ENCODE measurements at regions not wholly inside any gene's neighbourhood (a gene's known extent, or its start where the extent isn't known, plus 50 kb on each side); places are given as distances from the start of the nearest gene placed in this dataset.
"Not testable (repeated sequence)": the region's sequence is repeated elsewhere in the genome, so short reads cannot be mapped to it uniquely, and the experiment has no call there.

DNA sequence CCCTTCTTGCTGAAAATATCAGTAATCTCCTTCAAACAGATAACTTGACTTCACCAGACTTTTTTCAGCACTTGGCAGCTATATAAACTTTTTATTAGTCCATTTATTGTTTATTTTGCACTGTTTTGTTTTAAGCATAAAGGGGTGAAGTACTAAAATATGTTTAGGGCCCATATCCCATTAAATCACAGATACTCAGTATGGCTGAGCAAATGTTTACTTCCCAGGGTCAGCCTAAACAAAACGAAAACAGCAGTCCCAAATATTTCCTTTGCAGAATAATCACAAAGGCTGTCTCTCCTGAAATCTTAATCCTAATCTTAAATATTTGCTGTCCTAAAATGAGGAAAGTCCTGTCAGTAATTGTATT is 649.6 kb downstream of the TNS3 start:
- no peak for DNase-seq

DNA sequence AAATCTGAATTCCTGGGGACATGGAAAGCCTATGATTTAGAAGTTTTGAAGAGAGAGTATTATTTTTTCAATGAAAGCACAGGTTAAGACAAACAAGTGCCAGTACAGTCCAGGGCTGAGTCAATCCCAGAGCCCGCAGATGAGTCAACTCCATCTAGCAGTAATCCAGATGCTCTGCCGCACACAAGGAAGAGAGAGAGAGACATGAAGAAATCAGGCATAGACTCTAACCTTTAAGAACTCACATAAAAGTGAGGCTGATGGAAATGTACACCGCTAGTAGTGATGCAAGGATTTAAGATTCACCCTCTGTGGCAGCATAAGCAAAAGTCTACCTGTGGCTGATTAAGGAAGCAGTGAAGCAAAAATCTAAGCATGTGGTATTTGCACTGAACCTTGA is 651.5 kb downstream of the TNS3 start:
- DNase-seq = no peak

DNA sequence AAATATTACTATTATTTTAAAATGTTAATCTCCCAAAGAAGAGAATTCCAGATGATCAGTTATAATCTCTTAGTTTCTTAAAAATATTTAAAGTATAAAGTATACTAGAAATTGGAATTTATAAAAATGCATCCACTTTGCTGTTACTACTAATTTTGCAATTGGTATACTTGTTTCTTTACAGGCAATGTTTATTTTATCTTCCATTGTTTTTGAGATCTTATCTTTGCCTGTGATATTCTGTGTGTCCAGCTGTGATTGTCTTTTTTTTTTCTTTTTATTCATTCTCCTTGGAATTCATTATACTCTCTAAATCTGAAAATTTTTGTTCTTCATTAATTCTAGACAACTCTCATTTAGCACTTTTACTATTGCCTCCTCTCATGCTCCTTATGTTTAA is 652.6 kb downstream of the TNS3 start:
- DNase-seq = no peak

DNA sequence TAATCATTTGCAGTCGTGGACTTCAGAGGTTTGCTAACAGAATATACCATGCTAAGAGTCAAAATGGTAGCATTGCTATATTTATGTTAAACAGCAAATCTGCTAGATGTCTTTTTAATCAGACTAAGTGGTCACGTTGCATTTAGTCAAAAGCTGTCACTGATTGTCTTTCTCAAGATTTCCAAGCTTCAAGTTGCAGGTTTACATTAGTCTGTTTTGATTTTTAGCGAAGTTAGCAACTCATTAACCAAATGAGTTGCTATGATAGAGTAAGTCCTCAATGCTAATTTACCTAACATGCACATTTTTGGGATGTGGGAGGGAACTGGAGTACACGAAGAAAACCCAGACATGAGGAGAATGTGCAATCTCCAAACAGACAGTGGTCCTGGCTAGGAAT is 653.2 kb downstream of the TNS3 start:
- DNase-seq = no peak

DNA sequence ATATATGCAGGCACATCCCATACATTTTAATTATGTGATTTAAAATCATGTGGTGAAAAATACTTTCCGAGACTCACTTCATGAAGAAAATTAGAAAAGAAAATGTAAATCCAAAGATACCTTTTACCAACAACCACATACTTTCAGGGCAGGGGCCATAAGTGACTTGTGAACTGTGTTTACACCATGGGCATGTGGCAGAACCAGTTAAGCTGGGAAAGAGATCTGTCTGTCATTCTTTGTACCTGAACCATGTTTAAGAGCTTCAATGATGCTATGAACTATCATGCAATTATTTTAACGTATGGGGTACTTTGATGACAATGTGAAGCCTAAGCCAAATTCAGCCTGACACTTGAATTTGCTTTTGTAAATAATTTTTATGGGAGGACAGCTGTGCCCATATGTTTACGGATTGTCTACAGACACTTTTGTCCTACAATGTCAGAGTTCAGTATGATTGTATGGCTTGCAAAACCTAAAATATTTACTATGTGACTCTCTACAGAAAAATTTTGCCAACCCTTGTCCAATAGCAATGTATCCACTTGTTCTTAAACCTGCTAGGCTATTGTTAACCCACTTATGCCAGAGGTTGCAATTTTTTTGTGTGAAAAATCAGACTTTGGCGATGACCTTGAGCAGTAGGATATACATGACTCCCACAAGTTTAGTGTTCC is 654.6 kb downstream of the TNS3 start:
- no peak for DNase-seq

DNA sequence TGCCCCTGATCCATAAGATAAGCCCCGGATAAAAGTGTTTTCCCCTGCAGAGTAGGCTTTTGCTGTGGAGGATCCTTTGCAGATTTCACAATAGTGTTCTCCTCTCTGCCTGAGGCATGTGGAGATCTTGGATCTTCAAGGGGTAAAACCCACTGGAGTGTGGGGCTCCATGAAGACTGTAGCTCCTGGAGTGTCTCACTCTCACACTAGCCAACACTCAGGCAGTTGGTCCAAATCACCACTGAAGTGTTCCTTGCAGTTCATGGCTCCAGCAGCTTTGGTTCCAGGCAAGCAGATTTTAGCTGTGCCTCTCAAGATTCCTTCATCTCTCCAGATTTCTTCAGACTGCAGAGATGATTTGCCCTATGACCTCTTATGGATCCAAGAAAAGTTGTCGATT is 665.3 kb downstream of the TNS3 start:
- no peak for DNase-seq

DNA sequence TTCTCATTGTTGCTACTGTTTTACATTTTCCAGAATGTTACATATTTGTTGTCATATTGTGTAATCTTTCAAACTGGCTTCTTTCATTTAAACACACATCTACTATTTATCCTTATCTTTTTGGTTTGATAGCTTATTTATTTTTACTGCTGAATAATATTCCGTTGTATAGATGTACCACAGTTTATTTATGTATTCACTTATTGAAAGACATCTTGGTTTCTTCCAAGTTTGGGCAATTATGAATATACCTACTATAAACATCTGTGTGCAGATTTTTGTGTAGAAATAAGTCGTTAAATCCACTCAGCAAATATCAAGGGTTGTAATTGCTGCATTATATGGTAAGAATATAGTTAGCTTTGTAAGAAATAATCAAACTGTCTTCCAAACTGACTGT is 669.2 kb downstream of the TNS3 start:
- no peak for DNase-seq

DNA sequence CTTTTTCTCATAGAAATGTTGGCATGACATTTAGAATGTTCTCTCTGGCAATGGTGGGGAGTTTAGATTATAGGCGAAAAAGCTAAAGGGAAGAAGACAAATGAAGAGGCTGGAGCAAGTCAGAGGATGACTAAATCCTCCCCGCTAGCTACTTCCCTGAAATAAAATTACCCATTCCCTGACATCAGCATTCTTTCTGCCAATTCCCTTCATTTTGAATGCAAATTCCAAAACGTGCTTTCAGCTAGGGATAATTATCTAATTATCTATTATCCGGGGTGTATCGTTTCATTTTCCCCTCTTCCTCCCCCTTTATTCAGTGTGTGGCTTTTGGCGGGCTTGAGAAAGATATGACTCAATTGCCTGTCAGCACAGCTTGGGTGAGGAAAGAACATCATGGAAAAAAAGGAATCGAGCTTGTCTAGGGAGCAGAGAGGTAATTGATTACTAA is 672.3 kb downstream of the TNS3 start:
- no peak for DNase-seq

DNA sequence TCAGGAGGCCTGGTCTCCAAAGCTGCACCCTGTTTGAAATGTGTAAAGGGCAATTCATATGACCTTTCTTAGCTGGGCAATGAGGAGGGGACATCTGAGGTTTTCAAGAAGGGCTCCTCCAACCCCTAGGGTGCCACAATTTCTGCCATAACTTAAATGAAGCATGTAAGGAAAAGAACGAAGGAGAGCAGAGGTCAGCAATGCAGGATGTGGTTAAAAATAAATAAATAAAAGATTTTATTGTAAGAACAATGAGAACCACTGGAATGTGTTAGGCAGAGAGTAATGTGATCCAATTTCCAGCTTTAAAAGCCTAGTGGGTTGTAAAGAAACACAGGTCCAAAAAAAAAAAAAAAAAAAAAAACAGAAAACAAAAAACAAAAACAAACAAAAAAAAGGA is 673.1 kb downstream of the TNS3 start:
- DNase-seq = no peak

DNA sequence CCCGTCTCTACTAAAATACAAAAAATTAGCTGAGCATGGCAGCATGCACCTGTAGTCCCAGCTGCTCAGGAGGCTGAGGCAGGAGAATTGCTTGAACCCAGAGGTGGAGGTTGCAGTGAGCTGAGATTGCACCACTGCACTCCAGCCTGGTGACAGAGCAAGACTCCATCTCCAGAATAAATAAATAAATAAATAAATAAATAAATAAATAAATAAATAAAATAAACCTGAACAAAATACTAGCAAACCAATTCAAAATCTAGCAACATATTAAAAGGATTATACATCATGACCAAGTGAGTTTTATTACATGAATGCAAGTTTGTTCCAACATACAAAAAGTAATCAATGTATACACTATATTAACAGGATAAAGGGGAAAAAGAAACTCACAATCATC is 677.4 kb downstream of the TNS3 start:
- DNase-seq = not testable (repeated sequence)

DNA sequence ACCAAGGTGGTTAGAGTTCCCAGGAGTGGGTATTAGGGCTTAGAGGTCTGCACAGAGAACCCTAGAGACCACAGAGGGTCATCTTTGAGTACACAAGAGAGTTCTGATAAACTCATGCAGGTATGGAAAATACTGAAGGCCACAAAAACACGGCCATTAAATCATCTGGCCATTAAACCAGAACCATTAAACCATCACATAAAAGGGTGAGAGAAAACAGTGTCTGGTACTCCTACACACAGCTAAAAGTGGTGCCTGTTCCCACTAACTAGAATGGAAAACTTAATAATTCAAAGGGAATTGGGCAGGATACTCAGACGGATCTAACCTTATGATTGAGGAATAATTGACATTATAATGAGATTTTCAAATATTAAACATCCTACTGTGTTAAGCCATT is 679.4 kb downstream of the TNS3 start:
- no peak for DNase-seq

DNA sequence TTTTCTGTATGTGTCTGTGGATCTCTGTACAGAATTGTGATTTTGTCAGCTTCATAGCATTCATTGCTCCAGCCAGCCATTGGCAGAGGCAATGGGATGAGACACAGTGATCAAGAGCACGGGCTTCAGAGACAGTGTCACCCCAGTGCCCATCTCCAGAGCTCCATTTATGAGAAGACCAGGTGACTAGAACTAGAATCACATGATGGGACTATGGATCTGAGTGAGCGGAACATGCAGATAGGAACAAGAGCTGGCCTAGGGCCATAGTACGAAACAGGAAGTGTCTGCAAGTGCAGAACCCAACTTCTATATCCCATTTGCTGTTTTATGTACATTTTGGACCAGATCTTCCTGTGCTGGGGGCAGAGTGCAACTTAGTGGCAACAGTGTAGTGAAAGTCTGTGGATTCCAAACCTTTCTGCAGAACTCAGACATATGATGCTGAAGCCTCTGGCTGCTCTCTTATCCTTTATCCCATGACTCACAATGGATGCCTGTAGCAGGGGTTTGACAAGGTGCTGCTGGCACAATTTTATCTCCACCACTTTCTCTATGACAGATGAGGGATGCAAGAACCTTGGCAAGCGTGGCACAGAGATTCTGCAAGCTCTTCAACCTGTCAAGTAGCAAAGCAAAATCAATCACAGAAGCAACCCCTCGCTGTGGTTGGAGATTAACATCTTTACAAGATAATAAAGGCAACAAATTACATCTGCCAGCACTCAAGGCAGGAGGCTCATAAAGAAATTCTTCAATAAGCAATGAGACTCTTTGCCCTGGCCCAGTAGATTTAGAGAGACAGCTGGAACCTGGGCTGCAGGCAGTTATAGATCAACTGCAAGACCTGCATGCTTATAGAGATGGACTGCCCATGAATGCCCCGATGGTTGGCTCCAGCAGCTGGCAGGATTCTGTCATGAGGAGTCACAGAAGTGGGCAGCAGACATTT is 681.3 kb downstream of the TNS3 start:
- no peak for DNase-seq

DNA sequence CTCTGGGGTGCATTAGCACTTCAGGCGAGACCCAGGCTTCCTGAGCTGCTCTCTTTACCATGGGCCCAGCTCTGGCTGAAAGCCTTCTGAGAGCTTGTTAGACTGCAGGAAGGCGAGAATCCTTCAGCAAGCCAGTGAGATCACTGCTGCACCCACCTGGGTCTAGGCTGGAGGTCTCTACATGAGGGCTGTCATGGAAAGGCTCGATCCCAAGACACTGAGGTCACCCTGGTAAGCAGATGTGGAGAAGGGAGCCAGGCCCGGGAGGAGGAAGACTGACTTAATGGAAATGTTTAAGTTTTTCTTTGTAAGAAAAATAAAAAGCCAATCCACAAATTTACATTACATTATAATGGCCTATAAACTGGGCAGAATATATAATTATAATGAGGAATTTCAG is 684.5 kb downstream of the TNS3 start:
- DNase-seq = no peak

DNA sequence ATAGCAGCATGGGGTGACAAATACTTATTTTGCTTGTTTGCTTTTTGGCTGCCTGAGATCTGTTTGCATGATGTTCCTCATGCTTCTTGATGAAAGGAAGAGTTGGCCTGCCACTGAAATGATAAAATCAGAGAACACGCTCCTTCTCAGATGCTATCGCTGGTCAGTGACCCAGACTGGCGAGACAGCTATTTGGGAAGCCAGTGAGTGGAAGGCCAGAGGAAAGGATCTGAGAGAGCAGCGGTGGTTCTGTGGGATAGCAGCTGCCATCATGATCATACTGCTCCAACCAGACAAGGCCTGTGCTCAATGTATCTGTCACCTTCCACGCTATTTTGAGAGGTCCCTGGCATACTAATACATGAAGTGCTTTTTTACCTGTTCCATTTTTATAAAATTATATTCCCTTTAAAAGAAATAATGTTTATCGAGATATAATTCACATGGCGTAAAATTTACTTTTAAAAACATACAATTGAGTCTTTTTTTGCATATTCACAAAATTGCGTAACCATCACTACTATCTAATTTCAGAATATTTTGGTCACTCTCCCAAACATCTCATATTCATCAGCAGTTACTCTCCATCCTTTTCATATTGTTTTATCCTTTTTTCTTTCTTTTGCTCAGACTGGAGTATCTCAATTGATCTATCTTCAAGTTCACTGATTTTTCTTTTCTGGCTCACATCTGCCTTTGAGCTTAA is 695.1 kb downstream of the TNS3 start:
- DNase-seq = no peak

DNA sequence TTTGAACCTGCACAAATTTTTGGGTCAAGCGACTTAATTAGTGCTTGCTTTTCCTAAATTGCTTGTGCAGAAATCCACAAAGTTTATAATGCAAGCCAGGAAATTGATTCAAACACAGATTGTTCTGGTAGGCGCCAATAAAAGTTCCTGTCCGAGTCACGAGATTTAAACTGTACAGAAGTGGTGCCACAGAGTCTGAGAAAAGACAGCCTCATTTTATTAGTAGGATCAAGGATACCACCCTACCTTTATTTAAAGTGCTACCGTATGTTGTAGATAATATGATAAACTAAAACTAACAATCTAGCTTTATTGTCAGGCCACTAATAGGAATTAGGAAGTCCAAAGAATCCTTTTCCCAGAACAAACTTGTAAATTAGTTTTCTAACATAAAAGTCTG is 696.7 kb downstream of the TNS3 start:
- no peak for DNase-seq

DNA sequence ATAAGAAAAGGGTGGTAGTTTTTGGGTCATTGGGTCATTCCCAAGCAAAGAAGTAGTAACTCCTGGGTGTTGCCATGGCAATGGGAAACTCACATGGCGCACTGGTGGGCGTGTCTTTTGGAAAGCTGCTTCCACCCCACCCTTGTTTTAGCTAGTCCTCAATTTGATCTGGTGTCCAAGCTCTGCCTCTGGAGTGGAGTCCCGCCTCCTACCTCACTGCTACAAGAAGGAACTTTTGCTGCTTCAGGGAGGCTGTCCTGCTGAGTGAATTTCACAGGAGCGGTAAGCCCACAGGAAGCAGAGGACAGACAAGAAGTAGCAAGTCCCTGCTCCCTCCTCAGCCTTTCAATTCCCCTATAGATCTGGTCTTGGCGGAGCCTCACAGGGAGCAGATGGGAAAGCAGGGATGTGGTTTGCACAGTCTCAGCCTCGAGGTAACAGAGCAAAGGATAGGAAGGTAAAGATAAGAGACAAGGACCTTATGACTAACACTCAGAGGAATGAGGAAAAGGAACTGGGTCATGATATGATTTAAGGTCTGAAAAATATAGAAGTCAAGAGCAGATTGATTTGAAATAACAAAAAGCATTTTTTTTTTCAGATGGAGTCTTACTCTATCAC is 700.3 kb downstream of the TNS3 start:
- no peak for DNase-seq

DNA sequence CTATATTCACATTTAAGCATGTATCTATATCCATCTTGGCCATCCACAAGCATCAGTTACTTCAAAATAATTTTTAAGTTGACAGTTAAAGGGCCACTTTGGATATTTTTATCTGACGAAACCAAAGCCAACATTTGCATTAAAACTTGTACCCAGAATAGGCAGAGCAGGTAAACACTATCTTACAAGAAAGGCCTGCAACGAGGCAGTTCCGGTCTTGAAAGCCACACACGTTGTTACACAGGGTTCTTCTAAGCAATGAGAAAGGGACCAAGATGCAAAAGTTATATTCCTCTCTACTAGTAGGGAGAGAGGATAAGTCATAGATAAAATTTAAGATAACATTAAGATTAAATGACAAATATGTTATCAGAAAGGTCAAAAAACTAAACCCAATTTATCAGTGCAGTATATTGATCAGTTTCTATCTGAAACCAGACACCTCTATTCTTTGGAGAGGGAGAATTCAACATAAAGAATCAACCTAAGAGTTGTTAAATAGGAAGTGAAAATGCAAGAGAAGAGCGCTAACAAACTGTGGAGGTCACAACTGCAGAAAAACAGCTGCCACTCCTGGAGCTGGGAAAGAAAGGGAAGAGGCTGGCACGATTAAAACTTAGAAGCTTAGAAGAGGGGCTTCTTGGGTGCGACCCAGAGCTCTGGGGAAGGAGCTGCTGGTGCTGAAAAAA is 701.3 kb downstream of the TNS3 start:
- DNase-seq = no peak

DNA sequence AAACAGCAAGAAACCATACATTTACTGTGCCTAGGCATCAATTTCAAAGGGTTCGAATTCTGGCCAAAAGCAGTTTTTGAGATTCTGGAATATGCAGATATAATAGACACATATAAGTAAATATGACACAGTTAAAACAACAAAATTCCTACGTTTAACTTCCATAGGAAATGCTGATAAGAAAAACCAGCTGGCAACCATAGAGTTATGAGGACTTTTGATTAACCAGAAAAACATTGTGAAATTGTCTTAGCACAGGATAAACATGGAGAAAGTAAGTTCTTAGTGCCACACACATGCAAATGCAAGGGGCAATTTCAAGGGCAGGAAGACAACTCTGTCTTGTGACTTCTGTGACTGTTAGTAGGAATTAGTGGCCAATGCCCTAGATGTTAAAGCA is 702.1 kb downstream of the TNS3 start:
- no peak for DNase-seq

DNA sequence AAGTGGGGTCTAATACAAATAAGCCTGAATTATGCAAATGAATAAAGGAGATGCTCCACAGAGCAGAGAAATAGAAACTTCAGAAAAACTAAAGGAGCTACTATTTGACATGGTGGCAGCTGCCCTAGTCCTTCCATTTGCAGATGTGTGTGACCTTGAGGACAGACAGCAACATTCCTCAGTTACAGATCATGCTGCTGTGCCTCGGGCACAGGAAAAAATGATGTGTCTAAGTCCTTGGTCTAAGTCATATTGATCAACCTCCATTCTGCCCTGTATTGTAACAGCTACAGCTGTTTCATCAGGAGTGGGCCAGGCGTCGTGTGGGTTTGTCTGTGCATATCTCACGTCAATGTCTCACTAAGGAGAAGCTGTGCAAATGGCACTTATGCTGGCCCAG is 710.4 kb downstream of the TNS3 start:
- no peak for DNase-seq

DNA sequence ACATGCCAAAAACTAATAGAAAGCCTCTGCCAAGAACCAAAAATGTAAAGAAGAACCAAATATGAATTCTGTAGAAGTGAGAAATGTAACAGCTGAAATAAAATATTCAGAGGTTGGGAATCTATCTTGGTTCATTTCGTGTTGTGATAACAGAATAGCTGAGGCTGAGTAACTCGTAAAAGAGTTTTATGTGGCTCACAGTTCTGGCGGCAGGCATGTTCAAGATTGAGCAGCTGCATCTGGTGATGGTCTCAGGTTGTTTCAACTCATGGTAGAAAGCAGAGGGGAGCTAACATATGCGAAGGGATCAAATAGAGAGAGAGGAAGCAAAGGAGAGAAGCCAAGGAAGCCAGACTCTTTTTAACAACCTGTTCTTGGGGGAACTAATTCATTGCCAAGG is 717.2 kb downstream of the TNS3 start:
- DNase-seq = no peak

DNA sequence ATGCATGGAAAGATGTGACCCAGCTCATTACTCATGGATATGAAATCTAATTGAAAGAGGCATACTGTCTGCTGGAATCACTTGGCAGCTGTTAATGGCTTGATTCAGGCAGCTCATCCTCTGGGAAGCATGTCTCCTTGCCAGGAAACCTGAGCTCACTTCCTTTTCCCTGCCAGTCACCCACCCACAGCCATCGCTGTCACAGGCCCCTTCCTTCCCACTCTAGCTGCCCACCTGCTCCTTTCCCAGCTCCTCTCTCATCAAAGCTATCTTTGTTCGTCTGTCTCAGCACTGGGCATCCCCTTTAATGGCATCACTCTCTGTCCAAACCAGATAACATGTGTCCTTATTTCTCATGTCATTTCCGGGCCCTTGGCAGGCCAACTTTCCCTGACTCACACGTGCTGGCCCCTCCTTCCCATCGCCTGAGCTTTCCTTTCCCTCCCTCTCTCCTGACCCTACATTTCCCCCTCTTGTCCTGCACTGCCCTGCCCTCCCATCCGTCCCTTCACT is 721.9 kb downstream of the TNS3 start:
- DNase-seq = no peak

DNA sequence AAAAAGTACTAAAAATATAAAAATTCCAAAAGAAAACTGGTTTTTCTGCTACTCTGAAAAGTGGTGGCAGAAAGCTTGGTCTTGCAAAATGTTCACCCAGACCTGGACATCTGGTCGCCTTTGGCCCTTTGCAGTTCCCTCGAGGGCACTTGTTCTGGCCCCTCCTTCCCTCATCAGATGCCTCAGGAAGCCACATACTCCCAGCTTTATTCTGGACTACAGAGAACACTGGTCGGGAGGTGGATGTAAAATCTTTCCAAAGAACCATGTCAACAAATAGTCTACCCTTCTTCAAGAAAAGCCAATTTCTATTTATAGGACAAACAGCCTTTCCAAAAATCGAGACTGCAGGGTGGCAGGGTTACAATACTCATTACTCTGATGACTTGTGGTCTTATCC is 726.1 kb downstream of the TNS3 start:
- DNase-seq = no peak
